GM12865 (cell line): ENCODE measurements at regions not wholly inside any gene's neighbourhood (a gene's known extent, or its start where the extent isn't known, plus 50 kb on each side); places are given as distances from the start of the nearest gene placed in this dataset.

Experiments
- DNase-seq: peaks from one replicate; pipeline ENCODE4 v3.0.0; 2010; ENCODE audit warnings: low read depth
- H3K4me3 ChIP-seq: 2 replicates; pipeline ENCODE4 v1.5.1; 2011; ENCODE audit warnings: mild to moderate bottlenecking, low read depth, low read length, control low read depth
- CTCF ChIP-seq: IDR thresholded peaks from 2 replicates; pipeline ENCODE4 v1.5.1; 2011; ENCODE audit warnings: low read length, control low read depth, low read depth, inconsistent platforms; ENCODE audit not compliant: insufficient read depth; ENCODE audit errors: missing control alignments

GRCh38 chr1:228852024-228852423 is 116.7 kb downstream of the RHOU start:
- no peak for DNase-seq
- H3K4me3 ChIP-seq = no peak overlapping the region
- TF ChIP-seq CTCF = no peak

GRCh38 chr1:228852511-228853088 is 117.3 kb downstream of the RHOU start:
- no peak for DNase-seq
- no peak for TF ChIP-seq CTCF
- no peak overlapping the region for H3K4me3 ChIP-seq

- H3K4me3 ChIP-seq = no peak overlapping the region
- TF ChIP-seq CTCF = no peak
- DNase-seq = no peak
Measured at GRCh38 chr1:228853191-228853590, 117.9 kb downstream of the RHOU start.

- no peak for DNase-seq
- no peak overlapping the region for H3K4me3 ChIP-seq
- no peak for TF ChIP-seq CTCF
Measured at GRCh38 chr1:228853637-228854036, 118.4 kb downstream of the RHOU start.

- DNase-seq = no peak
- no peak for TF ChIP-seq CTCF
- H3K4me3 ChIP-seq = no peak overlapping the region
Measured at GRCh38 chr1:228854907-228855306, 119.6 kb downstream of the RHOU start.

GRCh38 chr1:228857611-228858010 is 122.3 kb downstream of the RHOU start:
- no peak overlapping the region for H3K4me3 ChIP-seq
- no peak for DNase-seq
- TF ChIP-seq CTCF = no peak
